ENCODE measurements at regions not wholly inside any gene's neighbourhood (a gene's known extent, or its start where the extent isn't known, plus 50 kb on each side); places are given as distances from the start of the nearest gene placed in this dataset.

- DNase-seq, result no peak
These were observed 52.3 kb upstream of the PTPN12 start for GRCh38 chr7:77484785-77485184.

- no peak for DNase-seq
These were observed 55.1 kb upstream of the PTPN12 start for GRCh38 chr7:77482015-77482414.

GRCh38 chr7:77481615-77482014, 55.5 kb upstream of the PTPN12 start:
- DNase-seq, result no peak

GRCh38 chr7:77480102-77480627, 56.9 kb upstream of the PTPN12 start:
- DNase-seq, result peak; percentile 12

- no peak for DNase-seq
These were observed 57.5 kb upstream of the PTPN12 start for GRCh38 chr7:77479536-77480088.

GRCh38 chr7:77476871-77477270, 60.2 kb upstream of the PTPN12 start:
- no peak for DNase-seq

- DNase-seq, result no peak
These were observed 59.0 kb upstream of the GSAP start for GRCh38 chr7:77475181-77475580.

DNA sequence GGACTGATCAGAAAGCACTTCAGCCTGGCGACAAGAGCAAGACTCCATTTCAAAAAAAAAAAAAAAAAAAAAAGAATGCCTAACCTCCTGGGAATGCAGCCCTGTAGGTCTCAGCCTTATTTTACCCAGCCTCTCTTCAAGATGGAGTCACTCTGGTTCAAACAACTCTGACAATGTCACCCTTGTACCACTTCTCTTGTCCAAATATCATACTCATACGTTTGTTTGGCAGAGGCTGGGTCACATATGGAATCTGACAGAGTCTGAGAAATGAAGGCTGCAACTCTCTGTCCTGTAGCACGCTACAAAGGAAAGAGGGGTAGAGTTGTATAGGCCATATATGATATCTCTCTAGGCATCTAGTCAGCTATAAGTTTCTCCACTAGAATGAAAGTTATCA, 58.6 kb upstream of the GSAP start:
- DNase-seq, result no peak

GRCh38 chr7:77473229-77474005, 57.3 kb upstream of the GSAP start:
- peak; percentile 25 for DNase-seq

GRCh38 chr7:77469927-77470326, 53.8 kb upstream of the GSAP start:
- no peak for DNase-seq

- no peak for DNase-seq
These were observed 51.3 kb upstream of the GSAP start for GRCh38 chr7:77467408-77467807.

DNA sequence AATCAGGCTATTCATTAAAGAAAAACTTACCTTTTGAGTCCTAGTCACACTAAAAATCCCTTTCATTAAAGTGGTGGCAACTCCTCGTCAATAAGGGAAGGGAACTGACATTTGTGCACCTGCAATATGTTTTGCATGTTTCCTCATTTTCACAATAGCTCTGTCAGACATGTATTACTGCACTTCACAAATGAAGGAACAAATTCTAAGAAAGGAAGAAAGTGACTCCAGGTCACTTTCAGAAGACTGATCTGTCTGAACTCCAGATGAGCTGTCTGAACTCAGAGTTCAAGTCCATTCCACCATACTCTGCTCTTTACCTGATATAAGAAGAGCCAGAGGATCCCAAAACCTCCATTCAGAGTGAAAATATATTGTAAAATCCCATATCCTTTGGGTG, 50.3 kb upstream of the GSAP start:
- DNase-seq, result no peak

All from HCEC 1CT (cell line).